Activated CD8-positive, alpha-beta memory T cell treated with anti-CD3 and anti-CD28 coated beads, Interleukin-2, amount 10 ng/mL, durations not matched to agents 7 days and 5 days (primary cell): ENCODE measurements at regions not wholly inside any gene's neighbourhood (a gene's known extent, or its start where the extent isn't known, plus 50 kb on each side); places are given as distances from the start of the nearest gene placed in this dataset.

Experiments
- ATAC-seq: fragments of 150-1000 bp; cut with Tn5 transposase; one replicate; pipeline ENCODE4 v1.10.0; 2021; ENCODE audit warnings: moderate library complexity
- CTCF ChIA-PET: fragments of 350-600 bp; sonication (Branson Sonifier 250); formaldehyde crosslinking; loops from one replicate; lab custom pipeline; 2021; ENCODE audit warnings: antibody characterized with exemption; lab: Charles Lee
- DNase-seq: peaks from one replicate; pipeline ENCODE4 v3.0.0-alpha.2; 2020
- H3K27ac Mint-ChIP-seq: one replicate; pipeline ENCODE4 v1.8.0; 2021; ENCODE audit warnings: mild to moderate bottlenecking, mixed read lengths
- H3K27me3 Mint-ChIP-seq: one replicate; pipeline ENCODE4 v1.8.0; 2021; ENCODE audit warnings: mixed read lengths
- H3K36me3 Mint-ChIP-seq: one replicate; pipeline ENCODE4 v1.8.0; 2021; ENCODE audit warnings: mild to moderate bottlenecking, mixed read lengths
- H3K4me1 Mint-ChIP-seq: one replicate; pipeline ENCODE4 v1.8.0; 2021; ENCODE audit warnings: mixed read lengths
- H3K4me3 Mint-ChIP-seq: one replicate; pipeline ENCODE4 v1.8.0; 2021; ENCODE audit warnings: mild to moderate bottlenecking, moderate library complexity, mixed read lengths
- H3K9me3 Mint-ChIP-seq: one replicate; pipeline ENCODE4 v1.8.0; 2022; ENCODE audit warnings: low read depth, mixed read lengths

DNA sequence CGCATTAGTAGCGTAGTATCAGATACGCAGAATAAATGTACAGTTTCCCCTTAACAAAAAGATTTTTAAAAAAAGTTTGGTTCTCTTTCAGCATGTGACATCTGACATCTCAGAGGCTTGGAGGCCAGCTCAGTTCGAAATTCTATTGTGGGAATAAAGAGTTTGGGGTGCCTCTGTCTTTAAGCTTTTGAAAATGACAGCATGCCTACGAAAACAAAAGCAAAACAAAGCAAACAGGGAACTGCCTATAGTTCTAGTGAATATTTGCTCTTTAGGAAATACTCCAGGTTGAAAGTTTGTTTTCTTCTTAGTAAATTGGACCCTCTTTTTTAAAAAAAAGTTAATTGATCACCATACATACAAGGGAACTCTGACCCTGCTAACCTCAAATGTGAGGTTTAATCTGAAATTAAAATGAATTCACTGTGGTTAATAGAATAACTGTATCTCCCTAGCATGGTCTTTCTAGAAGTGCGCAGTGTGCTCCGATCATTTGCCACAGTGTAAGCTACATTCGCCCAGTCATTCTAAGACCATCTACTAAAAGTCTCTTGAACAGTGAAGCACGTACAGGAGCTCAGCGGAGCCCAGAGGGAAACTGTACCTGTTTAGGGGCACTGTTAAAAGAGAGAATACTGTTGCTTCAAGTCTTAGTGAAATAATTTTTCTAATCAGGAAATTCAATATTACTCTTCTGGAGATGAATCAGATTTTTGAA, 347.0 kb upstream of the CDH2 start:
- Mint-ChIP-seq H3K27ac (no peak overlapping the region), H3K9me3 (peaks cover 14% of the 10 kb centered on the region), H3K4me1 (no peaks in the 10 kb centered on the region), H3K27me3 (no peaks in the 10 kb centered on the region), H3K4me3 (no peak overlapping the region), H3K36me3 (no peaks in the 10 kb centered on the region)
- no peak for ATAC-seq
- CTCF ChIA-PET: interaction anchor here (0.7 kb wide), 1 partner anchor 438 kb away, joined by 3 read pairs; no protein-coding TSS in a partner anchor
- no peak for DNase-seq

- H3K4me3 Mint-ChIP-seq: no peak overlapping the region
- no peak for DNase-seq
- H3K36me3 Mint-ChIP-seq: no peaks in the 10 kb centered on the region
- H3K9me3 Mint-ChIP-seq: peaks cover 16% of the 10 kb centered on the region
- H3K27ac Mint-ChIP-seq: no peak overlapping the region
- no peak for ATAC-seq
- H3K4me1 Mint-ChIP-seq: no peaks in the 10 kb centered on the region
- H3K27me3 Mint-ChIP-seq: no peaks in the 10 kb centered on the region
- CTCF ChIA-PET: no interaction called here
Observed at GRCh38 chr18:28522236-28522635, 345.3 kb upstream of the CDH2 start.

- no peak for DNase-seq
- Mint-ChIP-seq H3K9me3 (peaks cover 20% of the 10 kb centered on the region), H3K36me3 (no peaks in the 10 kb centered on the region), H3K4me3 (no peak overlapping the region), H3K27me3 (no peaks in the 10 kb centered on the region), H3K4me1 (no peaks in the 10 kb centered on the region), H3K27ac (no peak overlapping the region)
- ATAC-seq: no peak
- CTCF ChIA-PET: no interaction called here
Observed at GRCh38 chr18:28519997-28520396, 343.1 kb upstream of the CDH2 start.

GRCh38 chr18:28514699-28515098, 337.8 kb upstream of the CDH2 start:
- H3K4me1 Mint-ChIP-seq: no peaks in the 10 kb centered on the region
- CTCF ChIA-PET: no interaction called here
- H3K36me3 Mint-ChIP-seq: no peaks in the 10 kb centered on the region
- no peak overlapping the region for H3K4me3 Mint-ChIP-seq
- peaks cover 24% of the 10 kb centered on the region for H3K9me3 Mint-ChIP-seq
- DNase-seq (no peak), ATAC-seq (no peak)
- H3K27ac Mint-ChIP-seq: no peak overlapping the region
- H3K27me3 Mint-ChIP-seq: no peaks in the 10 kb centered on the region

- DNase-seq (no peak), ATAC-seq (no peak)
- Mint-ChIP-seq H3K9me3 (peaks cover 19% of the 10 kb centered on the region), H3K36me3 (no peaks in the 10 kb centered on the region), H3K27me3 (no peaks in the 10 kb centered on the region), H3K4me1 (no peaks in the 10 kb centered on the region), H3K27ac (no peak overlapping the region), H3K4me3 (no peak overlapping the region)
- CTCF ChIA-PET: no interaction called here
Observed at GRCh38 chr18:28512357-28512756, 335.4 kb upstream of the CDH2 start.

GRCh38 chr18:28511413-28511821, 334.5 kb upstream of the CDH2 start:
- DNase-seq (no peak), ATAC-seq (no peak)
- H3K27me3 Mint-ChIP-seq: no peaks in the 10 kb centered on the region
- no peaks in the 10 kb centered on the region for H3K4me1 Mint-ChIP-seq
- CTCF ChIA-PET: no interaction called here
- no peak overlapping the region for H3K4me3 Mint-ChIP-seq
- H3K36me3 Mint-ChIP-seq: no peaks in the 10 kb centered on the region
- no peak overlapping the region for H3K27ac Mint-ChIP-seq
- peaks cover 17% of the 10 kb centered on the region for H3K9me3 Mint-ChIP-seq

- ATAC-seq (no peak), DNase-seq (no peak)
- Mint-ChIP-seq H3K9me3 (peaks cover 16% of the 10 kb centered on the region), H3K4me3 (no peak overlapping the region), H3K27ac (no peak overlapping the region), H3K36me3 (no peaks in the 10 kb centered on the region), H3K4me1 (no peaks in the 10 kb centered on the region), H3K27me3 (no peaks in the 10 kb centered on the region)
- CTCF ChIA-PET: no interaction called here
Observed at GRCh38 chr18:28510210-28510609, 333.3 kb upstream of the CDH2 start.

GRCh38 chr18:28504066-28504465, 327.1 kb upstream of the CDH2 start:
- H3K27ac Mint-ChIP-seq: no peak overlapping the region
- no peaks in the 10 kb centered on the region for H3K27me3 Mint-ChIP-seq
- CTCF ChIA-PET: no interaction called here
- H3K36me3 Mint-ChIP-seq: no peaks in the 10 kb centered on the region
- ATAC-seq (no peak), DNase-seq (no peak)
- no peaks in the 10 kb centered on the region for H3K4me1 Mint-ChIP-seq
- no peak overlapping the region for H3K4me3 Mint-ChIP-seq
- H3K9me3 Mint-ChIP-seq: peaks cover 7% of the 10 kb centered on the region

DNA sequence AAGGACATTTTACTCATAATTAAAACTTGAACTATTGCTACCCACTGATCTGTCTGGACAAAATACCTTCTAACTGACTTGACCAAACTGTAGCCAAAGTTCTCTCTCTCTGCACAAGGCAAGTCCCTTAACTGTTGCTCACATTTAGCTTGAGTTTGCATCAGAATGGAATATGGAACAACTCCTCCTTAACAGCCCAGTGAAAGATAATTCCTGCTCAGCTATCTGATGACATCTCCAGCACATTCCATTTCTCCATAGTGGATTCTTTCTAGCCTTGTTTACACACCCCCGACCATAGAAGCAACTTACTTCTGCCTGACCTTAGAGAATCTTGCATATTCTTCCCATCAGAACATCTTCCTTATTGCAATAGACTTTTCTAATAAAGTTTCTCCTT, 317.2 kb upstream of the CDH2 start:
- CTCF ChIA-PET: no interaction called here
- Mint-ChIP-seq H3K4me3 (no peak overlapping the region), H3K4me1 (no peaks in the 10 kb centered on the region), H3K9me3 (peaks cover 8% of the 10 kb centered on the region), H3K27me3 (no peaks in the 10 kb centered on the region), H3K27ac (no peak overlapping the region), H3K36me3 (no peaks in the 10 kb centered on the region)
- no peak for ATAC-seq
- no peak for DNase-seq

- H3K36me3 Mint-ChIP-seq: no peaks in the 10 kb centered on the region
- CTCF ChIA-PET: no interaction called here
- H3K4me3 Mint-ChIP-seq: no peak overlapping the region
- no peak for ATAC-seq
- H3K27me3 Mint-ChIP-seq: no peaks in the 10 kb centered on the region
- H3K9me3 Mint-ChIP-seq: peaks cover 22% of the 10 kb centered on the region
- no peaks in the 10 kb centered on the region for H3K4me1 Mint-ChIP-seq
- H3K27ac Mint-ChIP-seq: no peak overlapping the region
- DNase-seq: no peak
Observed at GRCh38 chr18:28485918-28486317, 309.0 kb upstream of the CDH2 start.

- H3K27ac Mint-ChIP-seq: no peak overlapping the region
- ATAC-seq (no peak), DNase-seq (no peak)
- H3K4me1 Mint-ChIP-seq: no peaks in the 10 kb centered on the region
- peaks cover 22% of the 10 kb centered on the region for H3K9me3 Mint-ChIP-seq
- H3K36me3 Mint-ChIP-seq: no peaks in the 10 kb centered on the region
- no peak overlapping the region for H3K4me3 Mint-ChIP-seq
- H3K27me3 Mint-ChIP-seq: no peaks in the 10 kb centered on the region
- CTCF ChIA-PET: no interaction called here
Observed at GRCh38 chr18:28485210-28485801, 308.4 kb upstream of the CDH2 start.

DNA sequence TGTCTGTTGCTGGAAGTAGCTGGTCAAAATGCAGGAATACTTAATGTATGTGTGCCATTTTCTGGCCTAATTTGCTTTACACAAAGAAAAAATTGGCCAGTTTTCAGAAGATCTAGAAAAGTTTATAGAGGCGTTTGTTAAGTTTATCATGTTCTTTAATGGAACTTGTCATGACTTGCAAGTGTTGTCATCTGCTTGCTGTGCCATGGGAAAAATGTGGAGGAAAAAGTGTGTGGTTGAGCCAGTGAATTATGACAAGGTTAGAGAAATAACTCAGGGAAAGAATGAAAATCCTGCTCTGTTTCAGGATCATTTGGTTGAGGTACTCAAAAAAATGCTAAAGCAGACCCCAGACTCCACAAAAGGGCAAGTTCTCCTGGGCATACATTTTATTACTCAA, 301.6 kb upstream of the CDH2 start:
- Mint-ChIP-seq H3K4me1 (no peaks in the 10 kb centered on the region), H3K36me3 (no peaks in the 10 kb centered on the region)
- CTCF ChIA-PET: no interaction called here

DNA sequence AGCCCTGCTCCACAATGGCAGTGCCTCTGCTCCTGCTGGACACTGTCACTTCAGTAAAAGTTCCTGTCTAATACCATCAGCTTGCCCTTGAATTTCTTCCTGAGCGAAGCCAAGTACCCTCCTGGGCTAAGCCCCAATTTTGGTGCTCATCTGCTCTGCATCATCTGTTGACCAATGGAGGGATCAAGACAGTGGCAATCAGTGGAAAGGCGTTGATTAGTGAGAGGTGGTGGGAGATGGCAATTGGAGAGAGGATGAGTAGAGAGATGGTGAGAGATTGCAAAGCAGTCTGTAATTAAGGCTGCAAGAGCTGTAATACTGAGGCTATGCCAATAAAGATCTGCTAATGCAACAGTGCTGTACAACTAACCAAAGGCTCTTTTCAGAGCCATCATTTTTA, 299.4 kb upstream of the CDH2 start:
- ATAC-seq (no peak), DNase-seq (no peak)
- Mint-ChIP-seq H3K27ac (no peak overlapping the region), H3K36me3 (no peaks in the 10 kb centered on the region), H3K27me3 (no peaks in the 10 kb centered on the region), H3K4me3 (no peak overlapping the region), H3K4me1 (no peaks in the 10 kb centered on the region), H3K9me3 (peaks cover 19% of the 10 kb centered on the region)
- CTCF ChIA-PET: no interaction called here

More for the DNA sequence above, 301.6 kb upstream of the CDH2 start:
- H3K27ac Mint-ChIP-seq: no peak overlapping the region
- ATAC-seq (no peak), DNase-seq (no peak)
- peaks cover 22% of the 10 kb centered on the region for H3K9me3 Mint-ChIP-seq
- no peaks in the 10 kb centered on the region for H3K27me3 Mint-ChIP-seq
- no peak overlapping the region for H3K4me3 Mint-ChIP-seq

DNA sequence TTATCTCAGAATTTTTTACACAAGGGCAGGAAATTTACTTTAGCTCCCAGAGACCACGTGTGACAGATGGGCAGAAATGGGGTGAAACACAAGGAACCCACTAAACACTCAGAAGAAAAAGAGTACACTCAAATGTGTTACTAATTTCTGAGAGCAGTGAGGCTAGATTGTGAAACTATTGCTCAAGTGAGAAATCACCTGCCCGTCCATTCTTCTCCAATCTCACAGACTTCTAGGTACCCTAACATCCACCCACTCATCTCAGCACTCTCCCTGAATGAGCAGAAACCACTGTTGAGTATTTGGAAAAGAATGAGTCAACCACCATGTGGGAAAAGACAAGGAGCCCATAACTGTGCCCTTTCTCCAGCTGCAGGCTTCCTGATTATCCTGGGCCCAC, 293.0 kb upstream of the CDH2 start:
- H3K4me3 Mint-ChIP-seq: no peak overlapping the region
- ATAC-seq: no peak
- H3K27me3 Mint-ChIP-seq: no peaks in the 10 kb centered on the region
- H3K4me1 Mint-ChIP-seq: no peaks in the 10 kb centered on the region
- no peak overlapping the region for H3K27ac Mint-ChIP-seq
- CTCF ChIA-PET: no interaction called here
- peaks cover 19% of the 10 kb centered on the region for H3K9me3 Mint-ChIP-seq
- DNase-seq: no peak
- no peaks in the 10 kb centered on the region for H3K36me3 Mint-ChIP-seq
